Activated CD8-positive, alpha-beta memory T cell treated with anti-CD3 and anti-CD28 coated beads for 36 hours (primary cell): ENCODE measurements at regions not wholly inside any gene's neighbourhood (a gene's known extent, or its start where the extent isn't known, plus 50 kb on each side); places are given as distances from the start of the nearest gene placed in this dataset.

Source experiments
- CTCF ChIA-PET: fragments of 350-600 bp; sonication (Branson Sonifier 250); formaldehyde crosslinking; loops from one replicate; lab custom pipeline; 2021; ENCODE audit warnings: antibody characterized with exemption; lab: Charles Lee
- POLR2A ChIA-PET: fragments of 350-600 bp; sonication (Branson Sonifier 250); formaldehyde crosslinking; loops from one replicate; lab custom pipeline; 2021; ENCODE audit warnings: antibody characterized with exemption; lab: Charles Lee

GRCh38 chr6:169960003-169960344, 208.6 kb downstream of the ERMARD start:
- POLR2A ChIA-PET, result no interaction called here
- CTCF ChIA-PET, result no interaction called here

- POLR2A ChIA-PET, result no interaction called here
- CTCF ChIA-PET, result no interaction called here
Measured at GRCh38 chr6:169959136-169960002, 207.9 kb downstream of the ERMARD start.

GRCh38 chr6:169958510-169958909, 207.1 kb downstream of the ERMARD start:
- POLR2A ChIA-PET, result no interaction called here
- CTCF ChIA-PET, result no interaction called here

GRCh38 chr6:169957351-169957963, 206.0 kb downstream of the ERMARD start:
- POLR2A ChIA-PET, result no interaction called here

GRCh38 chr6:169956580-169956979, 205.2 kb downstream of the ERMARD start:
- ChIA-PET POLR2A (no interaction called here), CTCF (no interaction called here)

More at GRCh38 chr6:169957351-169957963, 206.0 kb downstream of the ERMARD start:
- CTCF ChIA-PET, result no interaction called here

GRCh38 chr6:169955731-169956437, 204.5 kb downstream of the ERMARD start:
- ChIA-PET POLR2A (no interaction called here), CTCF (no interaction called here)

GRCh38 chr6:169954977-169955376, 203.6 kb downstream of the ERMARD start:
- CTCF ChIA-PET, result no interaction called here
- POLR2A ChIA-PET, result no interaction called here

GRCh38 chr6:169953686-169954085, 202.3 kb downstream of the ERMARD start:
- ChIA-PET POLR2A (no interaction called here), CTCF (no interaction called here)

- CTCF ChIA-PET, result interaction anchor here (0.9 kb wide), 1 partner anchor 12 kb away, joined by 3 read pairs; no protein-coding TSS in a partner anchor
- POLR2A ChIA-PET, result no interaction called here
Measured at GRCh38 chr6:169950558-169950957, 199.1 kb downstream of the ERMARD start.

GRCh38 chr6:169949511-169950097, 198.2 kb downstream of the ERMARD start:
- ChIA-PET CTCF (no interaction called here), POLR2A (no interaction called here)

- ChIA-PET CTCF (no interaction called here), POLR2A (no interaction called here)
Measured at GRCh38 chr6:169946971-169947370, 195.5 kb downstream of the ERMARD start.

GRCh38 chr6:169945117-169945516, 193.7 kb downstream of the ERMARD start:
- ChIA-PET CTCF (no interaction called here), POLR2A (no interaction called here)

- ChIA-PET POLR2A (no interaction called here), CTCF (no interaction called here)
Measured at GRCh38 chr6:169944415-169944814, 193.0 kb downstream of the ERMARD start.

- CTCF ChIA-PET, result no interaction called here
- POLR2A ChIA-PET, result no interaction called here
Measured at GRCh38 chr6:169944061-169944337, 192.6 kb downstream of the ERMARD start.

- ChIA-PET POLR2A (no interaction called here), CTCF (interaction anchor here (0.6 kb wide), 1 partner anchor 350 kb away, joined by 3 read pairs; no protein-coding TSS in a partner anchor)
Measured at GRCh38 chr6:169943241-169944060, 192.0 kb downstream of the ERMARD start.

GRCh38 chr6:169942173-169942572, 190.8 kb downstream of the ERMARD start:
- POLR2A ChIA-PET, result no interaction called here
- CTCF ChIA-PET, result no interaction called here

GRCh38 chr6:169940481-169941271, 189.3 kb downstream of the ERMARD start:
- ChIA-PET POLR2A (no interaction called here), CTCF (no interaction called here)

GRCh38 chr6:169939554-169940164, 188.2 kb downstream of the ERMARD start:
- CTCF ChIA-PET, result no interaction called here
- POLR2A ChIA-PET, result no interaction called here
